ENCODE measurements at regions not wholly inside any gene's neighbourhood (a gene's known extent, or its start where the extent isn't known, plus 50 kb on each side); places are given as distances from the start of the nearest gene placed in this dataset.

GRCh38 chr16:13613165-13613564, 306.8 kb upstream of the ERCC4 start:
- TF ChIP-seq LBX2 (CRISPR knock-in tag; IDR thresholded peaks at IDR 0.05; ENCODE audit: borderline replicate concordance) (no peak), REST (IDR thresholded peaks at IDR 0.05; ENCODE audit: borderline replicate concordance in 1 of 2, low read depth in 1 of 2, low read length in 2 of 2) (no peak), FIP1L1 (IDR thresholded peaks at IDR 0.05; ENCODE audit: borderline replicate concordance, insufficient read depth, low read depth, low read length) (no peak), ZNF572 (CRISPR knock-in tag; IDR thresholded peaks at IDR 0.05) (no peak), CHD4 (IDR thresholded peaks at IDR 0.05; ENCODE audit: borderline replicate concordance, low read length) (no peak), EP300 (IDR thresholded peaks at IDR 0.05; ENCODE audit: low read depth in 2 of 2, low read length in 2 of 2) (no peak), EP300 (CRISPR knock-in tag; IDR thresholded peaks at IDR 0.05; ENCODE audit: borderline replicate concordance) (no peak)
- TF ChIP-seq, protein P1, sequence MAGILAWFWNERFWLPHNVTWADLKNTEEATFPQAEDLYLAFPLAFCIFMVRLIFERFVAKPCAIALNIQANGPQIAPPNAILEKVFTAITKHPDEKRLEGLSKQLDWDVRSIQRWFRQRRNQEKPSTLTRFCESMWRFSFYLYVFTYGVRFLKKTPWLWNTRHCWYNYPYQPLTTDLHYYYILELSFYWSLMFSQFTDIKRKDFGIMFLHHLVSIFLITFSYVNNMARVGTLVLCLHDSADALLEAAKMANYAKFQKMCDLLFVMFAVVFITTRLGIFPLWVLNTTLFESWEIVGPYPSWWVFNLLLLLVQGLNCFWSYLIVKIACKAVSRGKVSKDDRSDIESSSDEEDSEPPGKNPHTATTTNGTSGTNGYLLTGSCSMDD (CRISPR knock-in tag; IDR thresholded peaks at IDR 0.05), result no peak
- TF ChIP-seq, protein P2, sequence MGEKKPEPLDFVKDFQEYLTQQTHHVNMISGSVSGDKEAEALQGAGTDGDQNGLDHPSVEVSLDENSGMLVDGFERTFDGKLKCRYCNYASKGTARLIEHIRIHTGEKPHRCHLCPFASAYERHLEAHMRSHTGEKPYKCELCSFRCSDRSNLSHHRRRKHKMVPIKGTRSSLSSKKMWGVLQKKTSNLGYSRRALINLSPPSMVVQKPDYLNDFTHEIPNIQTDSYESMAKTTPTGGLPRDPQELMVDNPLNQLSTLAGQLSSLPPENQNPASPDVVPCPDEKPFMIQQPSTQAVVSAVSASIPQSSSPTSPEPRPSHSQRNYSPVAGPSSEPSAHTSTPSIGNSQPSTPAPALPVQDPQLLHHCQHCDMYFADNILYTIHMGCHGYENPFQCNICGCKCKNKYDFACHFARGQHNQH (CRISPR knock-in tag; IDR thresholded peaks at IDR 0.05), result no peak
- TF ChIP-seq, protein P3, sequence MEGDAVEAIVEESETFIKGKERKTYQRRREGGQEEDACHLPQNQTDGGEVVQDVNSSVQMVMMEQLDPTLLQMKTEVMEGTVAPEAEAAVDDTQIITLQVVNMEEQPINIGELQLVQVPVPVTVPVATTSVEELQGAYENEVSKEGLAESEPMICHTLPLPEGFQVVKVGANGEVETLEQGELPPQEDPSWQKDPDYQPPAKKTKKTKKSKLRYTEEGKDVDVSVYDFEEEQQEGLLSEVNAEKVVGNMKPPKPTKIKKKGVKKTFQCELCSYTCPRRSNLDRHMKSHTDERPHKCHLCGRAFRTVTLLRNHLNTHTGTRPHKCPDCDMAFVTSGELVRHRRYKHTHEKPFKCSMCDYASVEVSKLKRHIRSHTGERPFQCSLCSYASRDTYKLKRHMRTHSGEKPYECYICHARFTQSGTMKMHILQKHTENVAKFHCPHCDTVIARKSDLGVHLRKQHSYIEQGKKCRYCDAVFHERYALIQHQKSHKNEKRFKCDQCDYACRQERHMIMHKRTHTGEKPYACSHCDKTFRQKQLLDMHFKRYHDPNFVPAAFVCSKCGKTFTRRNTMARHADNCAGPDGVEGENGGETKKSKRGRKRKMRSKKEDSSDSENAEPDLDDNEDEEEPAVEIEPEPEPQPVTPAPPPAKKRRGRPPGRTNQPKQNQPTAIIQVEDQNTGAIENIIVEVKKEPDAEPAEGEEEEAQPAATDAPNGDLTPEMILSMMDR (CRISPR knock-in tag; IDR thresholded peaks at IDR 0.05), result no peak
